B cell (primary cell): ENCODE measurements at regions not wholly inside any gene's neighbourhood (a gene's known extent, or its start where the extent isn't known, plus 50 kb on each side); places are given as distances from the start of the nearest gene placed in this dataset.

ENCODE experiments used
- ATAC-seq: fragments of 200-7000 bp; cut with Tn5 transposase; one replicate; pipeline ENCODE4 v1.10.0; 2021; ENCODE audit warnings: low read depth, mild to moderate bottlenecking, moderate number of reproducible peaks, moderate library complexity
- CTCF ChIA-PET: fragments of 350-600 bp; sonication (Branson Sonifier 250); formaldehyde crosslinking; loops from one replicate; lab custom pipeline; 2021; ENCODE audit warnings: antibody characterized with exemption, inconsistent platforms; lab: Charles Lee
- POLR2A ChIA-PET: fragments of 350-600 bp; sonication (Branson Sonifier 250); formaldehyde crosslinking; loops from one replicate; lab custom pipeline; 2021; ENCODE audit warnings: antibody characterized with exemption; lab: Charles Lee
- DNase-seq: peaks from one replicate; pipeline ENCODE4 v3.0.0; 2013
- H2AFZ ChIP-seq: 2 replicates; pipeline ENCODE4 v1.6.1; 2012; ENCODE audit warnings: mild to moderate bottlenecking, low read depth, low read length; ENCODE audit not compliant: insufficient read depth, poor library complexity, severe bottlenecking
- H3K27ac ChIP-seq, 2 donors: 1 replicate in 1 of 2; 2 replicates in 1 of 2; pipeline ENCODE4 v1.5.1; 2012 to 2013; ENCODE audit warnings: low read length in 2 of 2, mild to moderate bottlenecking in 2 of 2, moderate library complexity in 1 of 2
- H3K27me3 ChIP-seq, 4 experiments: fragments of 200-600 bp in 1 of 4; sonication (generic) in 1 of 4; replicated peaks in 1 of 4; 1 replicate in 2 of 4; 2 replicates in 2 of 4; pipeline versions ENCODE4 v1.6.1 to v1.7.0; 2013 to 2016; ENCODE audit warnings: low read length in 3 of 4, mild to moderate bottlenecking in 2 of 4, mixed read lengths in 1 of 4, moderate library complexity in 1 of 4; ENCODE audit not compliant: insufficient read depth in 4 of 4, control insufficient read depth in 3 of 4; ENCODE audit errors: control extremely low read depth in 1 of 4
- H3K36me3 ChIP-seq, 2 experiments: replicated peaks in 1 of 2; 1 replicate in 1 of 2; 2 replicates in 1 of 2; pipeline versions ENCODE4 v1.6.1 to v1.7.1; 2013; ENCODE audit warnings: low read length in 1 of 2; ENCODE audit not compliant: insufficient read depth in 2 of 2, control insufficient read depth in 1 of 2; ENCODE audit errors: control extremely low read depth in 1 of 2, extremely low read depth in 1 of 2
- H3K4me1 ChIP-seq, 2 donors: fragments of 200-600 bp in 1 of 2; sonication (generic) in 1 of 2; 1 replicate in 1 of 2; 2 replicates in 1 of 2; pipeline versions ENCODE4 v1.5.1 to v1.6.1; 2013 to 2017; ENCODE audit warnings: low read length in 2 of 2; ENCODE audit not compliant: control insufficient read depth in 2 of 2, insufficient read depth in 2 of 2
- H3K4me2 ChIP-seq: replicated peaks from 2 replicates; pipeline ENCODE3; 2012; ENCODE audit warnings: mild to moderate bottlenecking, low read depth, low read length; ENCODE audit not compliant: poor library complexity, severe bottlenecking
- H3K4me3 ChIP-seq, 5 experiments: fragments of 200-600 bp in 1 of 5; sonication (generic) in 1 of 5; 1 replicate in 3 of 5; 2 replicates in 2 of 5; pipeline versions ENCODE4 v1.5.1 to v1.7.0; 2011 to 2016; ENCODE audit warnings: low read length in 4 of 5, mild to moderate bottlenecking in 4 of 5, low read depth in 2 of 5, control low read depth in 1 of 5, moderate library complexity in 1 of 5; ENCODE audit not compliant: insufficient read depth in 1 of 5; ENCODE audit errors: control extremely low read depth in 1 of 5, extremely low read depth in 1 of 5
- H3K79me2 ChIP-seq: fragments of 200-600 bp; sonication (generic); one replicate; pipeline ENCODE4 v1.6.0; 2016; ENCODE audit warnings: low read length; ENCODE audit not compliant: control insufficient read depth, insufficient read depth
- H3K9ac ChIP-seq: fragments of 200-600 bp; sonication (generic); 2 replicates; pipeline ENCODE4 v1.6.1; 2017; ENCODE audit warnings: mild to moderate bottlenecking, low read length, moderate library complexity
- H3K9me3 ChIP-seq, 3 donors: one replicate each; pipeline versions ENCODE4 v1.6.1 to v1.7.1; 2013; ENCODE audit warnings: low read length in 2 of 3; ENCODE audit not compliant: control insufficient read depth in 2 of 3, insufficient read depth in 1 of 3; ENCODE audit errors: control extremely low read depth in 1 of 3
- H4K20me1 ChIP-seq: 2 replicates; pipeline ENCODE4 v1.6.0; 2012; ENCODE audit warnings: mild to moderate bottlenecking, low read length; ENCODE audit not compliant: insufficient read depth, control insufficient read depth, poor library complexity, severe bottlenecking
- H3K27ac Mint-ChIP-seq: one replicate; pipeline ENCODE4 v1.8.0; 2021; ENCODE audit warnings: mixed read lengths
- H3K27me3 Mint-ChIP-seq: one replicate; pipeline ENCODE4 v1.8.0; 2021; ENCODE audit warnings: mixed read lengths
- H3K4me1 Mint-ChIP-seq: one replicate; pipeline ENCODE4 v1.8.0; 2021; ENCODE audit warnings: mixed read lengths
- H3K4me3 Mint-ChIP-seq: one replicate; pipeline ENCODE4 v1.8.0; 2021; ENCODE audit warnings: mixed read lengths
- H3K9me3 Mint-ChIP-seq: one replicate; pipeline ENCODE4 v1.8.0; 2022; ENCODE audit warnings: mixed read lengths; ENCODE audit not compliant: insufficient read depth
- CTCF ChIP-seq: fragments of 200-600 bp; IDR thresholded peaks from one replicate; pipeline ENCODE4 v1.8.0; 2022; ENCODE audit warnings: antibody characterized with exemption, mild to moderate bottlenecking
- EZH2 ChIP-seq: IDR thresholded peaks from 2 replicates; pipeline ENCODE4 v1.6.1; 2012; ENCODE audit warnings: borderline replicate concordance, low read depth, mild to moderate bottlenecking, moderate library complexity, low read length; ENCODE audit not compliant: insufficient read depth, poor library complexity, severe bottlenecking
- WGBS: methylation state at CpG from one replicate; pipeline ENCODE4 v1.1.5; 2013; ENCODE audit warnings: missing lambda C conversion rate; ENCODE audit not compliant: insufficient coverage; 5-methylcytosine and 5-hydroxymethylcytosine counted together
- intact Hi-C: fragments of 100-400 bp; cut with micrococcal nuclease; formaldehyde crosslinking; loops from one replicate; pipeline ENCODE4 v1.10.0; 2022

DNA sequence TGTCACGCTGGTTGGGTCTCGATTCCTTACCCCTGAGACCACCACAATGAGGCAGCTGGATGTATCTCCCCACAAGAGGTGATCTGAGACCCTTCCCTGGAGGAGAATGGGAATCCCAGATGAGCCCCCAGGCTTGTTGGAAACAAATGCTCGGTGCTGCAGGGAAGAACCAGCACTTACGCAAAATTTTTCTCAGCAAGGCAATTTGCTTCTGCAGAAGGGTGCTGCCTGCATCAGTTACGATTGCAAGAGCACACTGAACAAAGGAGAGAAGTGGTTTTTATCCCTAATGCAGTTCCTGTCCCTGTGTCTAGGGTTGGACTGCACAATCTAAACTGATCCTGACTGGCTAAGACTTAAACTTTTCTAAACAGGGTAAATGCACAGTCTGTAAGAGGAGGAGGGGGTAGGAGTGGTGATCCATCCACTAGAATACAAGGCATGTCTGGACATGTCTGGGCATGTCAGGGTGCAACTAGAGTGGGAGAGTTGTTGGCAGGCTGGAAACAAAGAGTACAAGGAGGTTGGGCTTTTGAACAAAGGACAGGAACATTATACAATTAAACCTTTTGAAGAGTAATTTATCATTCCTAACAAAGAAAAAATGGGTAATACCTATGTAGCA lies 114.9 kb upstream of the FAM3C start:
- Histone ChIP-seq H2AFZ (no peak overlapping the region), H4K20me1 (no peaks in the 10 kb centered on the region), H3K4me3 (no peak overlapping the region), H3K27me3 (no peaks in the 10 kb centered on the region), H3K27ac (no peak overlapping the region), H3K4me1 (no peaks in the 10 kb centered on the region), H3K36me3 (no peaks in the 10 kb centered on the region), H3K9ac (no peak overlapping the region), H3K4me2 (no peak overlapping the region), H3K9me3 (peaks cover 3 to 23% (median 12%) of the 10 kb centered on the region in 3 donors), H3K79me2 (no peaks in the 10 kb centered on the region)
- Mint-ChIP-seq H3K4me1 (no peaks in the 10 kb centered on the region), H3K9me3 (peaks cover 7% of the 10 kb centered on the region), H3K4me3 (no peak overlapping the region), H3K27ac (no peak overlapping the region), H3K27me3 (peaks cover 9% of the 10 kb centered on the region)
- TF ChIP-seq CTCF (no peak), EZH2 (no peak)
- intact Hi-C loops, result no loop called here
- DNase-seq, result no peak
- CTCF ChIA-PET, result interaction anchor here (2.1 kb wide), 1 partner anchor 143 kb away, joined by 12 read pairs; no protein-coding TSS in a partner anchor
- no peak for ATAC-seq
- POLR2A ChIA-PET, result interaction anchor here (0.6 kb wide), 1 partner anchor 142 kb away, joined by 9 read pairs; no protein-coding TSS in a partner anchor
- 82% methylated on average over 4 of the region's 5 CpGs for WGBS

DNA sequence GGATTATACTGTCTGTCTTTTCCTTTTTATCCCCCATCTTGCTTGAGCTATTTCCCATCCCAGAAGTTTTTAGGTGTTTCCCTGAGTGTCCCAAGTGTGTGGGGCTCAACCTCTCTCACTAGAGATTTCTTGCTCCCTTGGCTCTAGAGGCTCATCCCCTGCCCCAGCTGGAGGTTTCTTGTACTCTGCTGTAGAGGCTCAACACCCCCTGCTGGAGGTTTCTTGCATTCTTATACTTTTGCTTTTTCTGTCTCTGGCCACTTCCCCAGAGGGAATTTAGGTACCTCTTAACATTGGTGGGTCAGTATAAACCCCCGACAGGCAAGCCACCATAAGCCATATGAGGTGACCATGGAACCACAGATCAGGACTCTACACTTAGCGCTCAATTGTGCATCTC lies 114.2 kb upstream of the FAM3C start:
- intact Hi-C loops, result no loop called here
- Histone ChIP-seq H3K9me3 (peaks cover 3 to 29% (median 18%) of the 10 kb centered on the region in 3 donors), H2AFZ (no peak overlapping the region), H4K20me1 (no peaks in the 10 kb centered on the region), H3K4me1 (no peaks in the 10 kb centered on the region), H3K27me3 (no peaks in the 10 kb centered on the region), H3K27ac (no peak overlapping the region), H3K4me3 (no peak overlapping the region), H3K36me3 (no peaks in the 10 kb centered on the region), H3K9ac (no peak overlapping the region), H3K4me2 (no peak overlapping the region), H3K79me2 (no peaks in the 10 kb centered on the region)
- Mint-ChIP-seq H3K4me1 (no peaks in the 10 kb centered on the region), H3K27me3 (peaks cover 9% of the 10 kb centered on the region), H3K4me3 (no peak overlapping the region), H3K9me3 (peaks cover 13% of the 10 kb centered on the region), H3K27ac (no peak overlapping the region)
- 89% methylated on average over 2 of the region's 2 CpGs for WGBS
- ATAC-seq (no peak), DNase-seq (peak; percentile 38)
- ChIA-PET POLR2A (no interaction called here), CTCF (interaction anchor here (0.7 to 2.1 kb wide), 3 partner anchors 39 to 143 kb away, joined by 3 to 12 read pairs (median 4); no protein-coding TSS in a partner anchor)
- TF ChIP-seq EZH2, result no peak
